ENCODE measurements at regions not wholly inside any gene's neighbourhood (a gene's known extent, or its start where the extent isn't known, plus 50 kb on each side); places are given as distances from the start of the nearest gene placed in this dataset.

- H3K36me3 ChIP-seq (ENCODE audit: control insufficient read depth, insufficient read depth, low read length), result no peaks in the 10 kb centered on the region
- in situ Hi-C loops (cut with MboI) (no loop called here), intact Hi-C loops (cut with micrococcal nuclease) (no loop called here)
- no peak for ATAC-seq
- no peaks in the 10 kb centered on the region for H3K4me1 ChIP-seq (replicated peaks in 1 of 2; ENCODE audit: control insufficient read depth in 2 of 2, insufficient read depth in 2 of 2, low read length in 2 of 2)
- WGBS (ENCODE audit: insufficient coverage, low coverage, missing lambda C conversion rate), result 0% methylated on average over 3 of the region's 3 CpGs
- FAIRE-seq, result no peak
- no TSS peak for BruUV-seq (replicated peaks)
- no peaks in the 10 kb centered on the region for H3K79me2 ChIP-seq (ENCODE audit: control insufficient read depth, insufficient read depth, low read length)
- peaks cover 0 to 4% of the 10 kb centered on the region in 2 experiments; a peak in 1 of 5 replicates for H3K27me3 ChIP-seq (ENCODE audit: control insufficient read depth in 2 of 2, insufficient read depth in 2 of 2, low read length in 2 of 2)
- TF ChIP-seq ILK (tag; IDR thresholded peaks at IDR 0.05; ENCODE audit: borderline replicate concordance, low read depth), result no peak
- TF ChIP-seq RBM15 (IDR thresholded peaks at IDR 0.05; ENCODE audit: insufficient read depth, low read length), result no peak
- TF ChIP-seq SOX6 (IDR thresholded peaks at IDR 0.05), result no peak
- no peak for TF ChIP-seq CREB3L1 (IDR thresholded peaks at IDR 0.05; ENCODE audit: borderline replicate concordance, low read depth)
- TF ChIP-seq SMARCC2 (IDR thresholded peaks at IDR 0.05; ENCODE audit: low read depth), result no peak
- TF ChIP-seq SETDB1 (IDR thresholded peaks at IDR 0.05; ENCODE audit: low read length), result no peak
- no peak for TF ChIP-seq ZNF134 (CRISPR knock-in tag; conservative IDR thresholded peaks at IDR 0.05)
- no peak for TF ChIP-seq DACH1 (IDR thresholded peaks at IDR 0.05; ENCODE audit: partially characterized antibody)
- no peak for TF ChIP-seq ZNF696 (CRISPR knock-in tag; conservative IDR thresholded peaks at IDR 0.05)
- no peak for TF ChIP-seq HCFC1 (IDR thresholded peaks at IDR 0.05; ENCODE audit: low read depth, low read length)
- TF ChIP-seq ZNF324 (CRISPR knock-in tag; IDR thresholded peaks at IDR 0.05), result no peak
- no peak for TF ChIP-seq HDAC3 (IDR thresholded peaks at IDR 0.05; ENCODE audit: borderline replicate concordance, partially characterized antibody)
- TF ChIP-seq ZNF124 (CRISPR knock-in tag; IDR thresholded peaks at IDR 0.05), result no peak
- TF ChIP-seq ZKSCAN1 (IDR thresholded peaks at IDR 0.05; ENCODE audit: low read depth, low read length), result no peak
- TF ChIP-seq ELF4 (CRISPR knock-in tag; IDR thresholded peaks at IDR 0.05), result no peak
- no peak for TF ChIP-seq PTRF (tag; IDR thresholded peaks at IDR 0.05)
- TF ChIP-seq ZFP36 (IDR thresholded peaks at IDR 0.05; ENCODE audit: low read depth, low read length, partially characterized antibody), result no peak
- no peaks in the 10 kb centered on the region for H3K9me1 ChIP-seq (ENCODE audit: control insufficient read depth, insufficient read depth, low read length)
- H3K27ac ChIP-seq (ENCODE audit: extremely low read depth, low read depth, low read length), result no peak overlapping the region
- ChIA-PET CTCF (ENCODE audit: low intra/inter-chr PET ratio) (no interaction called here), POLR2A (no interaction called here)
- H4K20me1 ChIP-seq (replicated peaks; ENCODE audit: control insufficient read depth, insufficient read depth, low read length), result no peaks in the 10 kb centered on the region
- H3K9ac ChIP-seq (ENCODE audit: insufficient read depth in 1 of 2, low read depth in 2 of 2, low read length in 2 of 2), result no peak overlapping the region
- no peak overlapping the region for H3K4me2 ChIP-seq (ENCODE audit: insufficient read depth, low read length)
- H3K4me3 ChIP-seq, result no peak overlapping the region
- DNase-seq (ENCODE audit: extremely low read depth in 1 of 4, low spot score in 3 of 4), result no peak
- no peaks in the 10 kb centered on the region for H3K9me3 ChIP-seq (replicated peaks; ENCODE audit: control insufficient read depth, insufficient read depth, low read depth, low read length)
- H2AFZ ChIP-seq (ENCODE audit: low read depth, low read length), result no peak overlapping the region
Measured at GRCh38 chr16:48011466-48011865, 144.3 kb downstream of the ABCC12 start.
